ENCODE measurements at regions not wholly inside any gene's neighbourhood (a gene's known extent, or its start where the extent isn't known, plus 50 kb on each side); places are given as distances from the start of the nearest gene placed in this dataset.

GRCh38 chr7:32170838-32171237, 100.6 kb upstream of the PDE1C start:
- DNase-seq = no peak

- DNase-seq = no peak
Measured at GRCh38 chr7:32169228-32169627, 99.0 kb upstream of the PDE1C start.

GRCh38 chr7:32167815-32168214, 97.6 kb upstream of the PDE1C start:
- no peak for DNase-seq

- DNase-seq = no peak
Measured at GRCh38 chr7:32167256-32167655, 97.0 kb upstream of the PDE1C start.

GRCh38 chr7:32164341-32164996, 94.3 kb upstream of the PDE1C start:
- no peak for DNase-seq

- no peak for DNase-seq
Measured at GRCh38 chr7:32163896-32164295, 93.7 kb upstream of the PDE1C start.

GRCh38 chr7:32163141-32163806, 93.1 kb upstream of the PDE1C start:
- no peak for DNase-seq

- no peak for DNase-seq
Measured at GRCh38 chr7:32161708-32162107, 91.5 kb upstream of the PDE1C start.

- no peak for DNase-seq
Measured at GRCh38 chr7:32158751-32159745, 88.8 kb upstream of the PDE1C start.

GRCh38 chr7:32158076-32158475, 87.9 kb upstream of the PDE1C start:
- no peak for DNase-seq

- DNase-seq = no peak
Measured at GRCh38 chr7:32155712-32156111, 85.5 kb upstream of the PDE1C start.

GRCh38 chr7:32154797-32155196, 84.6 kb upstream of the PDE1C start:
- no peak for DNase-seq

GRCh38 chr7:32153006-32153405, 82.8 kb upstream of the PDE1C start:
- DNase-seq = no peak

GRCh38 chr7:32152576-32152975, 82.4 kb upstream of the PDE1C start:
- DNase-seq = no peak

- no peak for DNase-seq
Measured at GRCh38 chr7:32150589-32150988, 80.4 kb upstream of the PDE1C start.

GRCh38 chr7:32150039-32150438, 79.8 kb upstream of the PDE1C start:
- DNase-seq = no peak

GRCh38 chr7:32147546-32148268, 77.5 kb upstream of the PDE1C start:
- no peak for DNase-seq

- no peak for DNase-seq
Measured at GRCh38 chr7:32145911-32146310, 75.7 kb upstream of the PDE1C start.

GRCh38 chr7:32144676-32145075, 74.5 kb upstream of the PDE1C start:
- DNase-seq = no peak

- no peak for DNase-seq
Measured at GRCh38 chr7:32143301-32143700, 73.1 kb upstream of the PDE1C start.

- no peak for DNase-seq
Measured at GRCh38 chr7:32142649-32143048, 72.4 kb upstream of the PDE1C start.

- DNase-seq = no peak
Measured at GRCh38 chr7:32140210-32140939, 70.2 kb upstream of the PDE1C start.

Measured in T-helper 9 cell (primary cell).